PC-9 (cell line): ENCODE measurements at regions not wholly inside any gene's neighbourhood (a gene's known extent, or its start where the extent isn't known, plus 50 kb on each side); places are given as distances from the start of the nearest gene placed in this dataset.

Experiments used
- CTCF ChIP-seq: fragments of 200-600 bp; sonication (generic); conservative IDR thresholded peaks from 2 replicates; pipeline ENCODE4 v1.6.1; 2017; ENCODE audit warnings: mixed run types, antibody characterized with exemption, mild to moderate bottlenecking, moderate library complexity
- EZH2 ChIP-seq: fragments of 200-600 bp; sonication (generic); IDR thresholded peaks from 2 replicates; pipeline ENCODE4 v1.8.0; 2017; ENCODE audit warnings: antibody characterized with exemption, low read depth

GRCh38 chr4:125518281-125518680 is 203.5 kb downstream of the FAT4 start:
- TF ChIP-seq CTCF (no peak), EZH2 (no peak)
